GM18502 (cell line): ENCODE measurements at regions not wholly inside any gene's neighbourhood (a gene's known extent, or its start where the extent isn't known, plus 50 kb on each side); places are given as distances from the start of the nearest gene placed in this dataset.
A peak's percentile ranks its signal among the peaks of the same experiment; 100 is the strongest.
"Not testable (repeated sequence)": the region's sequence is repeated elsewhere in the genome, so short reads cannot be mapped to it uniquely, and the experiment has no call there.

Source experiments
- ATAC-seq: cut with Tn5 transposase; IDR thresholded peaks from one replicate; pipeline ENCODE4 v1.9.1; 2021; ENCODE audit warnings: mild to moderate bottlenecking; ENCODE audit not compliant: unreplicated experiment, poor library complexity

- ATAC-seq = no peak
These were observed 153.6 kb downstream of the HRH4 start for GRCh38 chr18:24613896-24614640.

GRCh38 chr18:24616653-24617052 lies 156.2 kb downstream of the HRH4 start:
- ATAC-seq = no peak

GRCh38 chr18:24624421-24624820 lies 164.0 kb downstream of the HRH4 start:
- ATAC-seq = not testable (repeated sequence)

GRCh38 chr18:24627644-24628315 lies 167.3 kb downstream of the HRH4 start:
- ATAC-seq = no peak

GRCh38 chr18:24628326-24628725 lies 167.9 kb downstream of the HRH4 start:
- ATAC-seq = no peak

- ATAC-seq = no peak
These were observed 169.5 kb downstream of the HRH4 start for GRCh38 chr18:24629921-24630320.

- ATAC-seq = no peak
These were observed 170.0 kb downstream of the HRH4 start for GRCh38 chr18:24630346-24630880.

- ATAC-seq = no peak
These were observed 171.0 kb downstream of the HRH4 start for GRCh38 chr18:24631243-24632025.

- no peak for ATAC-seq
These were observed 171.9 kb downstream of the HRH4 start for GRCh38 chr18:24632158-24632988.

GRCh38 chr18:24633121-24633520 lies 172.7 kb downstream of the HRH4 start:
- ATAC-seq = no peak

- no peak for ATAC-seq
These were observed 189.1 kb downstream of the HRH4 start for GRCh38 chr18:24649571-24649970.

GRCh38 chr18:24651434-24651833 lies 191.0 kb downstream of the HRH4 start:
- ATAC-seq = no peak

GRCh38 chr18:24656050-24656449 lies 195.6 kb downstream of the HRH4 start:
- ATAC-seq = no peak

GRCh38 chr18:24656551-24657443 lies 196.4 kb downstream of the HRH4 start:
- no peak for ATAC-seq

GRCh38 chr18:24657444-24657842 lies 197.0 kb downstream of the HRH4 start:
- no peak for ATAC-seq

- no peak for ATAC-seq
These were observed 197.9 kb downstream of the HRH4 start for GRCh38 chr18:24658302-24658701.

GRCh38 chr18:24659827-24660720 lies 199.6 kb downstream of the HRH4 start:
- peak; percentile 77 for ATAC-seq

- ATAC-seq = no peak
These were observed 200.5 kb downstream of the HRH4 start for GRCh38 chr18:24660956-24661355.
